GM12874 (cell line): ENCODE measurements at regions not wholly inside any gene's neighbourhood (a gene's known extent, or its start where the extent isn't known, plus 50 kb on each side); places are given as distances from the start of the nearest gene placed in this dataset.

Experiments
- CTCF ChIP-seq: IDR thresholded peaks from 2 replicates; pipeline ENCODE4 v1.5.1; 2011; ENCODE audit warnings: low read depth, mild to moderate bottlenecking, control low read depth, low read length, moderate library complexity; ENCODE audit not compliant: insufficient read depth

GRCh38 chr1:30489737-30490389 is 233.5 kb downstream of the MATN1 start:
- TF ChIP-seq CTCF: no peak

- TF ChIP-seq CTCF: no peak
Observed at GRCh38 chr1:30488324-30488913, 235.0 kb downstream of the MATN1 start.

- no peak for TF ChIP-seq CTCF
Observed at GRCh38 chr1:30487042-30487441, 236.3 kb downstream of the MATN1 start.

GRCh38 chr1:30485072-30485471 is 238.3 kb downstream of the MATN1 start:
- TF ChIP-seq CTCF: no peak

GRCh38 chr1:30484668-30485067 is 238.7 kb downstream of the MATN1 start:
- TF ChIP-seq CTCF: no peak

- TF ChIP-seq CTCF: no peak
Observed at GRCh38 chr1:30479575-30479974, 243.8 kb downstream of the MATN1 start.

- no peak for TF ChIP-seq CTCF
Observed at GRCh38 chr1:30478799-30479563, 244.4 kb downstream of the MATN1 start.
